ENCODE measurements at regions not wholly inside any gene's neighbourhood (a gene's known extent, or its start where the extent isn't known, plus 50 kb on each side); places are given as distances from the start of the nearest gene placed in this dataset.

DNA sequence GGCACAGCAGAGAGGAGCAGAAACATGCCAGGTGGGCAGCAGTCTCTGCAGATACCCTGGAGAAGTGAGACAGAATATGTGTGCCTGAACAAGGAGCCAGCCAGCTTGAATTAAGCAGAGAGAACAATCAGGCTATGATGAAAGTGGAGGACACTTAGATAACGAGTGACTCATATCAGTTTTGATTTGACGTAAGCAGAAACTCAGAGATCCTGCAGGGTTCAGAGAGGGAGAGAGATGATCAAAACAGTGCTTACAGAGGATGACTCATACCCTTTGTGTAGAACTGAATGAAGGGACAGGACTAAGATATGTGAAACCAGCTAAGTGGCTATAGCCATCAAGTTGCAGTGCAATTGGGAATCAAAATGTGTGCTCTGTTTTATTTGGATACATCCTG is 300.7 kb downstream of the TENT5A start:
- H3K9me3 ChIP-seq (ENCODE audit: insufficient read depth, low read depth, low read length): no peaks in the 10 kb centered on the region
- no peak overlapping the region for H3K4me3 ChIP-seq (ENCODE audit: low read length)
- no peak overlapping the region for H3K27ac ChIP-seq (ENCODE audit: low read length)
- no peaks in the 10 kb centered on the region for H3K27me3 ChIP-seq (ENCODE audit: insufficient read depth, low read length)
- no peaks in the 10 kb centered on the region for H3K36me3 ChIP-seq (ENCODE audit: insufficient read depth, low read depth, low read length)
- H3K4me1 ChIP-seq (ENCODE audit: insufficient read depth, low read length): no peaks in the 10 kb centered on the region; the same call in 1 of the 2 replicates
- no peak overlapping the region for H3K9ac ChIP-seq (ENCODE audit: low read depth, low read length)

- Histone ChIP-seq H3K9me3 (ENCODE audit: insufficient read depth, low read depth, low read length) (no peaks in the 10 kb centered on the region), H3K9ac (ENCODE audit: low read depth, low read length) (no peak overlapping the region), H3K27me3 (ENCODE audit: insufficient read depth, low read length) (no peaks in the 10 kb centered on the region), H3K4me3 (ENCODE audit: low read length) (no peak overlapping the region), H3K4me1 (ENCODE audit: insufficient read depth, low read length) (no peaks in the 10 kb centered on the region; the same call in 1 of the 2 replicates), H3K27ac (ENCODE audit: low read length) (no peak overlapping the region), H3K36me3 (ENCODE audit: insufficient read depth, low read depth, low read length) (no peaks in the 10 kb centered on the region)
These were observed 302.3 kb downstream of the TENT5A start for GRCh38 chr6:81450180-81450579.

GRCh38 chr6:81446509-81446908 is 306.0 kb downstream of the TENT5A start:
- Histone ChIP-seq H3K4me1 (ENCODE audit: insufficient read depth, low read length) (no peaks in the 10 kb centered on the region), H3K36me3 (ENCODE audit: insufficient read depth, low read depth, low read length) (no peaks in the 10 kb centered on the region), H3K9me3 (ENCODE audit: insufficient read depth, low read depth, low read length) (0 out of 2 replicates have a peak, but pooled peaks cover 1% of the 10 kb centered on the region), H3K27me3 (ENCODE audit: insufficient read depth, low read length) (no peaks in the 10 kb centered on the region), H3K27ac (ENCODE audit: low read length) (no peak overlapping the region), H3K9ac (ENCODE audit: low read depth, low read length) (no peak overlapping the region), H3K4me3 (ENCODE audit: low read length) (no peak overlapping the region)

DNA sequence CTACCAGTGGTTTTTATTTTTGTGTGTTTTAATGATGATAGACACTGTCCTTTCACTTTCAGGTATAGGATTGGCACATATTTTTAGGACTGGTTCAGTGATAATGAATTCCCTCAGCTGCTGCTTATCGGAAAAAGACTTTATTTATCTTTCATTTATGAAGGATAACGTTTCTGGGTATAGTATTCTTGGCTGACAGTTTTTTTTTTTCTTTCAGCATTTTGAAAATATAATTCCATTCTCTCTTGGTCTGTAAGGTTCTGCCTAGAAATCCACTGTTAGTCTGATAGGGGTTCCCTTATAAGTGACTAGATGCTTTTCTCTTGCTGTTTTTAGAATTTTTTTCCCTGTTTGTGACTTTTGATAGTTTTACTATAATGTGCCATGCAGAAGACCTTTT is 313.1 kb downstream of the TENT5A start:
- Histone ChIP-seq H3K27me3 (ENCODE audit: insufficient read depth, low read length) (no peaks in the 10 kb centered on the region), H3K9ac (ENCODE audit: low read depth, low read length) (no peak overlapping the region), H3K9me3 (ENCODE audit: insufficient read depth, low read depth, low read length) (peaks cover 17% of the 10 kb centered on the region; the same call in 1 of the 2 replicates), H3K4me3 (ENCODE audit: low read length) (no peak overlapping the region), H3K36me3 (ENCODE audit: insufficient read depth, low read depth, low read length) (no peaks in the 10 kb centered on the region), H3K4me1 (ENCODE audit: insufficient read depth, low read length) (no peaks in the 10 kb centered on the region), H3K27ac (ENCODE audit: low read length) (no peak overlapping the region)

- Histone ChIP-seq H3K9ac (ENCODE audit: low read depth, low read length) (no peak overlapping the region), H3K27ac (ENCODE audit: low read length) (no peak overlapping the region), H3K27me3 (ENCODE audit: insufficient read depth, low read length) (no peaks in the 10 kb centered on the region), H3K4me3 (ENCODE audit: low read length) (no peak overlapping the region), H3K9me3 (ENCODE audit: insufficient read depth, low read depth, low read length) (peaks cover 17% of the 10 kb centered on the region; the same call in 1 of the 2 replicates), H3K4me1 (ENCODE audit: insufficient read depth, low read length) (no peaks in the 10 kb centered on the region), H3K36me3 (ENCODE audit: insufficient read depth, low read depth, low read length) (no peaks in the 10 kb centered on the region)
These were observed 315.5 kb downstream of the TENT5A start for GRCh38 chr6:81436990-81437389.

DNA sequence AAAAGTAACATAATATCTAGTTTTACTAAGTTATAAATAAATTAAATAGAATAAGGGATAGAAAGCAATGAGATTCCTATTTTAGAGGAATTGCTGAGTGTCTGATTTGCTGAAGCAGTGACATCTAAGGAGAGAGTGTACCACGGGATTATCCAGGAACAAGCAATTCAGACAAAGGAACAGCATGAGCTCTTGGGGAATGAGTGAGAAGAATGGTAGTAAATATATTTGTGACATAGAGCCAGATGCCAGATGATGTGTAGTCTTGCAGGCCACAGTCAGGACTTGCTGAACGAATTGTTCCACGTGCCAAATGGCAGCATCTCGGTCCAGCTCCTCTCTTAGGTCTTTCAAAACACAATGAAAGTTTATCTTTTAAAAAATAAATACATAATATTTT is 339.2 kb downstream of the TENT5A start:
- Histone ChIP-seq H3K9ac (ENCODE audit: low read depth, low read length) (no peak overlapping the region), H3K9me3 (ENCODE audit: insufficient read depth, low read depth, low read length) (no peaks in the 10 kb centered on the region), H3K27me3 (ENCODE audit: insufficient read depth, low read length) (no peaks in the 10 kb centered on the region), H3K4me3 (ENCODE audit: low read length) (no peak overlapping the region), H3K27ac (ENCODE audit: low read length) (no peak overlapping the region), H3K4me1 (ENCODE audit: insufficient read depth, low read length) (no peaks in the 10 kb centered on the region), H3K36me3 (ENCODE audit: insufficient read depth, low read depth, low read length) (no peaks in the 10 kb centered on the region)

GRCh38 chr6:81401970-81402690 is 350.4 kb downstream of the TENT5A start:
- H3K27ac ChIP-seq (ENCODE audit: low read length): no peak overlapping the region
- H3K4me1 ChIP-seq (ENCODE audit: insufficient read depth, low read length): no peaks in the 10 kb centered on the region
- H3K4me3 ChIP-seq (ENCODE audit: low read length): no peak overlapping the region
- no peak overlapping the region for H3K9ac ChIP-seq (ENCODE audit: low read depth, low read length)
- H3K9me3 ChIP-seq (ENCODE audit: insufficient read depth, low read depth, low read length): no peaks in the 10 kb centered on the region
- H3K36me3 ChIP-seq (ENCODE audit: insufficient read depth, low read depth, low read length): no peaks in the 10 kb centered on the region
- no peaks in the 10 kb centered on the region for H3K27me3 ChIP-seq (ENCODE audit: insufficient read depth, low read length)

DNA sequence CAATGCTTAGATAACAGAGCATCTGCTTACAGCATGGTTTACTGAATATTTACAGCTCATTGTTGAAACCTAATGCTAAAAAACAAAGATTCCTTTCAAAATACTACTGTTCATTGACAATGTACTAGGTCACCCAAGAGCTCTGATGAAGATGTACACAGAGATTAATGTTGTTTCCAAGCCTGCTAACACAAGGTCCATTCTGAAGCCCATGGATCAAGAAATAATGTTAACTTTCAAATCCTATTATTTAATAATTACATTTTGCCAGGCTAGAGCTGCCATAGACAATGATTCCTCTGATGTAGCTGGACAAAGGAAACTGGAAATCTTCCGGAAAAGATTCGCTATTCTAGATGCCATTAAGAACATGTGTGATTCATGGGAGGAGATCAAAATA is 355.6 kb downstream of the TENT5A start:
- Histone ChIP-seq H3K9me3 (ENCODE audit: insufficient read depth, low read depth, low read length) (peaks cover 12% of the 10 kb centered on the region), H3K27ac (ENCODE audit: low read length) (no peak overlapping the region), H3K4me3 (ENCODE audit: low read length) (no peak overlapping the region), H3K27me3 (ENCODE audit: insufficient read depth, low read length) (no peaks in the 10 kb centered on the region), H3K4me1 (ENCODE audit: insufficient read depth, low read length) (no peaks in the 10 kb centered on the region), H3K9ac (ENCODE audit: low read depth, low read length) (no peak overlapping the region), H3K36me3 (ENCODE audit: insufficient read depth, low read depth, low read length) (no peaks in the 10 kb centered on the region)

- no peak overlapping the region for H3K4me3 ChIP-seq (ENCODE audit: low read length)
- H3K27me3 ChIP-seq (ENCODE audit: insufficient read depth, low read length): no peaks in the 10 kb centered on the region
- H3K4me1 ChIP-seq (ENCODE audit: insufficient read depth, low read length): no peaks in the 10 kb centered on the region
- peaks cover 12% of the 10 kb centered on the region; the same call in 1 of the 2 replicates for H3K9me3 ChIP-seq (ENCODE audit: insufficient read depth, low read depth, low read length)
- H3K9ac ChIP-seq (ENCODE audit: low read depth, low read length): no peak overlapping the region
- no peaks in the 10 kb centered on the region for H3K36me3 ChIP-seq (ENCODE audit: insufficient read depth, low read depth, low read length)
- H3K27ac ChIP-seq (ENCODE audit: low read length): no peak overlapping the region
These were observed 365.3 kb downstream of the TENT5A start for GRCh38 chr6:81387163-81387562.

- Histone ChIP-seq H3K27ac (ENCODE audit: low read length) (no peak overlapping the region), H3K36me3 (ENCODE audit: insufficient read depth, low read depth, low read length) (no peaks in the 10 kb centered on the region), H3K27me3 (ENCODE audit: insufficient read depth, low read length) (no peaks in the 10 kb centered on the region), H3K4me1 (ENCODE audit: insufficient read depth, low read length) (no peaks in the 10 kb centered on the region), H3K9me3 (ENCODE audit: insufficient read depth, low read depth, low read length) (no peaks in the 10 kb centered on the region), H3K4me3 (ENCODE audit: low read length) (no peak overlapping the region), H3K9ac (ENCODE audit: low read depth, low read length) (no peak overlapping the region)
These were observed 367.6 kb downstream of the TENT5A start for GRCh38 chr6:81384921-81385320.

DNA sequence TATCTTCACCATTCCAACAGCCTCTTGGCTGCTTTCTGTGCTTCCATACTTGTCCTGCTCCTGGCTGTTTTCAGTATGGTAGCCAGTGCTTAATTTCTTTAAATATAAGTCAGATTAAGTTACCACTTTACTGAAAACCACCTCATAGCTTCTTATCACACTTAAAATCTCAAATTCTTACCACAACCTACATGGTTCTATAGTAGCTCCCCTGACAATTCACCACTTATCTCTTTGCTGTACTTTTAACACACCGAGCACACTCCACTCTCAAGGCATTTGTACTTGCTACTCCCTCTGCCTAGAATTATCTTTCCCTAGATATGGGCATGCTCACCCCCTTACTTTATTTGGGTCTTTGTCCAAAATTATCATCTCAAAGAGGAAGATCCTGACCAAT is 369.0 kb downstream of the TENT5A start:
- no peak overlapping the region for H3K4me3 ChIP-seq (ENCODE audit: low read length)
- no peak overlapping the region for H3K9ac ChIP-seq (ENCODE audit: low read depth, low read length)
- no peaks in the 10 kb centered on the region for H3K9me3 ChIP-seq (ENCODE audit: insufficient read depth, low read depth, low read length)
- H3K27me3 ChIP-seq (ENCODE audit: insufficient read depth, low read length): no peaks in the 10 kb centered on the region
- no peak overlapping the region for H3K27ac ChIP-seq (ENCODE audit: low read length)
- H3K4me1 ChIP-seq (ENCODE audit: insufficient read depth, low read length): no peaks in the 10 kb centered on the region
- H3K36me3 ChIP-seq (ENCODE audit: insufficient read depth, low read depth, low read length): no peaks in the 10 kb centered on the region

- Histone ChIP-seq H3K27ac (ENCODE audit: low read length) (no peak overlapping the region), H3K9me3 (ENCODE audit: insufficient read depth, low read depth, low read length) (no peaks in the 10 kb centered on the region), H3K36me3 (ENCODE audit: insufficient read depth, low read depth, low read length) (no peaks in the 10 kb centered on the region), H3K4me3 (ENCODE audit: low read length) (no peak overlapping the region), H3K27me3 (ENCODE audit: insufficient read depth, low read length) (no peaks in the 10 kb centered on the region), H3K4me1 (ENCODE audit: insufficient read depth, low read length) (no peaks in the 10 kb centered on the region), H3K9ac (ENCODE audit: low read depth, low read length) (no peak overlapping the region)
These were observed 369.6 kb downstream of the TENT5A start for GRCh38 chr6:81382852-81383251.
